DMS153 (cell line): ENCODE measurements at regions not wholly inside any gene's neighbourhood (a gene's known extent, or its start where the extent isn't known, plus 50 kb on each side); places are given as distances from the start of the nearest gene placed in this dataset.
A peak's percentile ranks its signal among the peaks of the same experiment; 100 is the strongest.

Experiments used
- DNase-seq: peaks from one replicate; lab custom pipeline; 2025; lab: John Stamatoyannopoulos, UW

DNA sequence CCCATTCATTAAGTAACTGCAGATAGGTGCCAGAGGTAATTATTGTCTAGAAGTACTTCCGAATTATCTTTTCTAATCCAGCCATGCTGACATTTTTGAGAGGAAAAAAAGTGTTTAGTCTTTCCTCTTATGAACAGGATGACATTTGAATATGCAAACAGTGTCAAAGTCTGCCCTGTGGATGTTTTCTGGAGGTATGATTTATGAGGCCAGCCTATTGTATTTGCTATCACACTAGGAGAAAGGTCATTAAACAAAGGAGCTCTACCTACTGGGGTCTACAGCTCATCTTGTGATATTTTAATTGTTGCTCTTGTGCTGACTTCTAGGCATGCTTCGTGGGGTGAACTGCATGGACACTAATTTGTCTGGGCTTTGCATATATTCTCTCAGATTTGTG is 559.7 kb upstream of the CAMK1G start:
- peak; percentile 9 for DNase-seq

DNA sequence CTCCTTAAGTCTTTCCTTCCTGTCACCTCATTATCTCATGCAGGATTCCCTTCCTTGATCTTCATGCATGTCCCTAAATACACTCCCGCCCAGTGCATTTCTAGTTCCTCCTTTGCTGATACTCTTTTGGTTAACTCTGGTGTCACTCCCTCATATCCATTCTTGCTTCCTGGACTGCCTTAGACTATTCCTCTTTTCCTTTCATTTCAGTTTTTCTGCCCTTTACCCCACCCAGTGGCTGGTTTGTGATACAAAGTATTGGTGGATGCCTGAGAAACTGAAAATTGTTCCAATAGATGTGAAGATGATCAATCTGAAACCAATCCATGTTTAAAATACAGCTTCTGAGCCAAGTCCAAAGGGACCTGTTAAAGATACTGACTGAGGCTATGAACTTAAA is 553.8 kb upstream of the CAMK1G start:
- peak; percentile 59 for DNase-seq

DNA sequence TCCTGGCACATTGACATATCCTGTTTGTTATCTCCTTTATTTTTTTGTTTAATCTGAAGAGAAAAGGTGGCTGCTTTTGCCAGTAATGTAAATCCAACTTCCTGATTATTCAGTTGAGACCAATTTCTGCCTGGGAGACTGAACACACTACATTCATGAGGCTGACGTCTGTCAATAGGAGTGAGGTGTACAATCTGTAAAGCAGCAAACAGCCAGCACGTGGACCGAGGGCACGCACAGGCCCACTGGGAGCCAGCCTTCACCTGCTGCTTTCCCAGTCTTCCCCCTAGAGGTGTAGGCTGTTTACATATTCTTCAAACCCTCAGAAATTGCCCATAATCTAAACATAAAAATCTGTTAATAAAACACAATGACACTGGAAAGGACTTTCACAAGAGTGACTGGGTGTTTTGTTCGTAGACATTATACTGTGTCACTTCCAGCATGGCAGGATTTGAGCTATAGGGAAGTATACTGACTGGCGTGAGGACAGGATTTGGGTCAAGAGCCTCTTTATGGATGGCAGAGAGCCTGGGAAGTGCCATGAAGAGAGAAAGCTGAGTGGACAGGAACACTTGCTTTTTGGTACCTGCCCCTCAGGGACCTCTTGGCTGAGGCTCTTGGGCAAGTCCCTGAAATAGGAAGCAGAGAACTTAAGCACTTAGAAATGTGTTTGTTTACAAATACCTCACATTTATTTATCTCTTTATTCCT is 552.9 kb upstream of the CAMK1G start:
- DNase-seq, result peak; percentile 100

DNA sequence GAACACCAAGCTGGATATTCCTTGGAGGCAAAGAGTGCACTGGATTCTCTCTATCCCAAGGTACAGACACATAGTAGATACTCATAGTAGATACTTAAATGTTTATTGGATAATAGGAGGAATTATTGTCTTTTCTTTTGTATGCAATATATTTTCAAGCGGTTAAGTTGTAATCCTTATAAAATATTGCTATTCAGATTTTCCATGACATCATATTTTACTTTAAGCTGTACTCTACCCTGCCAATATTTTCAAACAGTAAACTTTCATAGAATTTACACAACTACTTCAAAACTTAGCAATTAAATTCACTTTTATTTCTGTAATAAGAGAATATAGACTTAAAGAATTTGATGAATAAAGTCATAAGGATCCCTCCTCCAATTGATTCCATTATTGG is 546.5 kb upstream of the CAMK1G start:
- DNase-seq, result no peak

DNA sequence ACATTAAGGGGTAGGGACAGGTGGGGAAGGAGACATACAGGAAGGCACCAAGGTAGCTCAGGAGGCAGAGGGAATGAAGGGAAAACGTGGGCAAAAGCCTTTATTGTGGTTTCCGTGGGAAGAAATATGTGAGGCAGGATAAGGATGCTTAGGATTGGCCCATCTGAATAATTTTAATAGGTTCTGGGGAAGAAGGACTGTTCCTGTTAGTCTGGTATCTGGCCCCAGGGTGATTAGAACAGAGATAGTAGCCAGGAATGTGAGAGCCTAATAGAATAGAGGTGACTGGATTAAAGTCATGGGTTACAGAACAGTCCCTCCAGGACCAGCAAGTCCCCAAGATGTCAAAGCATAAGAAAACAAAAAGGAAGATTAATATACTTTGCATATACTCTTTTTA is 545.2 kb upstream of the CAMK1G start:
- no peak for DNase-seq

DNA sequence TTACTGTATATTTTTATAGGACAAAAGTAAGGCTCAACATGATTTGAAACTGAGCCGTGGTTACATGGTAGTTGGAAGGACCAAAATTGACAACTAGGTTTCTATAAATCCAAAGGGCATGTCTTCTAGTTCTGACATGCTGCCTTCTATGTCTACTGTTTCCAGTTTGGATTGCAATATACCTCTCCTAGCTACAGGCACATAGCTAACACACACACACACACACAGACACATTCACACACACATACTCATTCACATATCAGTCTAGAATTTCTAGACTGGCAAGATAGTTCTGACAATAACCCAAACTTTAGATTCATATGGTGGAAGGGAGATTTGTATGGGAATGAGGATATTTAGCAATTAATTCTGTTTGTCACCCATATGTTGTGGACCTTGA is 544.8 kb upstream of the CAMK1G start:
- DNase-seq, result no peak

DNA sequence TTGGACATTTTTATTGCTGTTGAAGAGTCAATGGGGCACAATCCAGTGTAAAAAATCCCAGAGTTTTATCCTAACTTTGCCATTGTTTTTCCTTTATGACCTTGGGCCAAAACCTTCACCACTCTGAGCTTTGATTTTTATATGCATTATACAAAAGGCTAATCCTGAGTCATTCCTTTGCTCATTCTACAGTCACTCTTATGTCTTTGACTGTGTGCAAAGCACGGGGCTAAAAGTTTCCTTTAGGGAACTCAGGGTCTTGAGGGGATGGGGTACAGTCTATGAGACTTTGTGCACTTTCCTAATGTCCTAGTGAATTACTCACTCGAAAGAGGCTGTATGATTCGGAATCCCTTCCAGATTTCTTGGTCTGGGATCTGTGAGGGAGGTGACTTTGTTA is 543.2 kb upstream of the CAMK1G start:
- DNase-seq, result no peak

DNA sequence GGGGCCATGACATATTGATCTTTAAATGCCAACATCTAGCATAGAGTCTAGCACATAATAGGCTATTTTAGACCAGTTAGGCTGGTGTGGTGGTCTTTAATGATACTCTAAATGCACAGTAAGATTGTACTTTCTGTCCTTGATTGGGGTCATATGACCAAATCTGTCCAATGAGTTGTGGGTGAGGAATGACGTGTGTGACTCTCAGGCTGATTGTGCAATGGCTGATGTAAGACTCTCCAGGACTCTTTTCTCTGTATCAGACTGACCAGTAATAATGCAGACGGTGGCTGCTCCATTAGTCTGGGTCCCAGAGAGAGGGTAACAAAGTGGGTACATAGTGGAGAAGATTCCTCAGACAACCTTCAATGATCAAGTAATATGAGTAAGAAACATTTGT is 541.6 kb upstream of the CAMK1G start:
- DNase-seq, result no peak

DNA sequence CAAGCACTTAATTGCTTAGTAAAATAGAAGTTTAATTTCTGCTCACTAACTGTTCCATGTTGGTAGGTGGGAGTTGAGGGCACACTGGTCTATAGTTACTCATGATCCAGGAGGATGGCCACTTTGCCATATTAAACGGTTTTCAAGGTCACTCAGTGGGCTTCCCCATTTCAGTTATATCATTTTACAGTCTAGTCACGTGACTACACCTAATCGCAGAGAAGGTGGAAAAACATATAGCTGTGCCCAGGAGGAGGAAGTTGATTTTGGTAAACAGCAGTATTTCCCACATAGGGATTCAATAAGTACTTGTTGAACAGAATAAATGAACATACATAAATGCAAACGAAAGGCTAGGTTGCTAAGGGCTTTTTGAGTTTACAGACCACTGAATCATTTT is 541.1 kb upstream of the CAMK1G start:
- DNase-seq, result peak; percentile 27

DNA sequence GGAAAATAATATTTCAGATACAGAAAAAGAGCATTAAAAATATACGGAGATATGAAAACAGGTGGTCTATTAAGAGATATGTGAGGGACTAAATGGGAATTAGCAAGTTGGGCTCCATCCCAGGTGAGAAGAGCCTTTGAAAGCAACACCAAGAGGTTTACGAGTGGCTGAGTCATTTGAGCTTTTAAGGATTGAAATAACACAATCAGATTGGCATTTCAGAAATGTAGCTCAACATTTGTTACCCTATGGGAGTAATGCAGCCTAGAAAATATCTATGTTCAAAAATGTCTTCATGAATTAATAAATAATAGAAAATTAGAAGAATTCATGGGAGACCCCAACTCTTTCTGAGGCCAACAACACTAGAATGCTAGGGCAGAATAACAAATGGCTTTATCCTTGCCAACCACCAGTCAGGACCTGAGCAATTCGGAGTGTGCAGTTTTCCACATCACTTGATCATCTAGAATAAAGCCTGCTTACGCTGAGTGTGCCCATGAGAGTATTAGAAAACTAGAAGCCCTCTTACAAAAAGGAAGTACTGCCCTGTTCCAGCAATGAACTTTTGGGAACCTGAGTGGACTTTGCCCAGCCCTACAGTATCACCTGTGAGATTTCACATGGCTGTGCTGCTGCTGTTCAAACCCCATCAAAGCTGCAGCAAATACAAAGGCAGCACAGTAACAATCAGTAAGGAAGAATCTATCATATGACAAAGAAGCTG is 538.0 kb upstream of the CAMK1G start:
- peak; percentile 52 for DNase-seq

DNA sequence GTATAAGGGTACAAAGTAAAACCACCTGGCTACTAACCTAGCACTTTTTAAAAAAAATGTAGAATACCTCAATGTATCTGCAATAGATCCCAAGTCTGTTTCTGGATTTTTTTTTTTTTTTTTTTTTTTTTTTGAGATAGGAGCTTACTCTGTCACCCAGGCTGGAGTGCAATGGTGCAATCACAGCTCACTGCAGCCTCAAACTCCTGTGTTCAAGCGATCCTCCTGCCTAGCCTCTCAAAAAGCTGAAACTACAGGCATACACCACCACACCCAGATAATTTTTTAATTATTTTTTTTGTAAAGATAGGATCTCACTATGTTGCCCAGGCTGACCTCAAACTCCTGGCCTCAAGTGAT is 537.5 kb upstream of the CAMK1G start:
- DNase-seq, result no peak

DNA sequence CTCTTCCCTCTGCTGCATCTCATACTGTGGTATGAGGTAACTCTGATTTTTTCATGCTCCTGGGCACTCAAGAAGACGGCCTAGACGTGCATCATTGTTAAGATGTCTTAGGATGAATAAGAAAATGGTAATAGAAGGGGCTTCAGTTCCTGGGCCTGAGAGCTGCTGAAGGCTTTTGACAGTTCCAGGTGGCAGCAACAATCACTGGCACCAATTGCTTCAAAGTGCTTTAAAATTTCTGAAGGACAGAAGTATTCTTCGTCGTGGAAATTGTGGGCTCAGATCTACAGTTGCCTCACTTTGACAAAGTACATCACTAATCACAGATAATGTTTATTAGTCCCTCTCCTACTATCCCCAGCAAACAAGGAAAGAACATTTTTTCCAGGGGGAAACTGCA is 536.6 kb upstream of the CAMK1G start:
- DNase-seq, result no peak

DNA sequence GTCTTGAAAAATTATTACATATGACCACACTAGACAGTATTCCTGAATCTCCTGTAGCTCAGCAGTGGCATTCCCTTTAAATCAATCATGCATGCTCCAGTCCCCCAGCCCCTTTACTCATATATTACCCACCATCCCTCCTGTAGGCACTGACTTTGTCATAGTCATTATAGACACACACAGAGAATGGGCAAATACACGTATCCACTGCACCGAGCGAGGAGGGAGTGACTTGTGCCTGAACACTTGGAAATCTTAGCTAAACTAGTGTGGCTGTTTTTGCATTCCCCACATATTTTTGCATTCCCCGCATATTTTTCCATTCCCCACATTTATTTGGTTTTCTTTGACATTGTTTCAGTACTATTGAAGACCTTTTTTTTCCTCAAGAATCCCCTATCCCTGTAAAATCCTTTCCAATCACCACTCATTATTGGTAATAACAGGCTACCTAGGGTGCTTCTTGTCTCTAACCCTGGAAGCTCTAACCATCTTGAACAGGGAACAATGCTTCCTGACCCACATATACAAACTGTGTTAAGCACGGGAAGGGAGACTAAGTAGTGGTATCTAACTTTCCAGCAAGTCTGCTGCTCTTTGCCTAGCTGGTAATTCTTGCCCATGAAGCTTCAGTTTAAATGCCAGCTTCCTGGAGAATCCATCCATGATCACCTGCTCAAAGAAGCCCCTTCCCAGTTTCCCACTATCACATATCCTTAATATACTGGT is 534.4 kb upstream of the CAMK1G start:
- no peak for DNase-seq

DNA sequence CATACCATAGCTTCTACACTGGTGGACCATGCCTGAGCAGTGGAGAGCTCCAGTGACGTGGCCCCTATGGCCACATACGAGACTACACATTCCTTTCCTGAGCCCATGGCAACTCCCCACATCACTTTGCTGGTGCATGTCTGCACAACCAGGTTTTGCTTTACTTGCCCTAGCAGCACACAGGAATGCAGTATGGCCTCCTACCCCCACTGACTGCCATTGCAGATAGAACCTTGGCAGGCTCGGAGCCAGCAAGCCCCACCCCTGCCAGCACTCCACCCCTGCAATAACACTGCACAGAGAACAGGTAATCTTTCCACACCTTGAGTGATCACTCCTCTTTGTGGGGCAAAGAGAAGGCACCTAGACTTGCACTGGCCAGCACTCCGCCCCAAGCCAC is 531.9 kb upstream of the CAMK1G start:
- DNase-seq, result no peak

DNA sequence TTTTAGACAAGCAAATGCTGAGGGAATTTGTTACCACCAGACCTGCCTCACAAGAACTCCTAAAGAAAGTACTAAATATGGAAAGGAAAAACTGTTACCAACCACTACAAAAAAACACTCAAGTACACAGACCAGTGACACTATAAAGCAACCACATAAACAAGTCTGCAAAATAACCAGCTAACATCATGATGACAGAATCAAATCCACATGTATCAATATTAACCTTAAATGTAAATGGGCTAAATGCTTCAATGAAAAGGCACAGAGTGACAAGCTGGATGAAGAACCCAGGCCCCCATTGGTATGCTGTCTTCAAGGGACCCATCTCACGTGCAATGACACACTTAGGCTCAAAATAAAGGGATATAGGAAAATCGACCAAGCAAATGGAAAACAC is 529.9 kb upstream of the CAMK1G start:
- DNase-seq, result no peak

DNA sequence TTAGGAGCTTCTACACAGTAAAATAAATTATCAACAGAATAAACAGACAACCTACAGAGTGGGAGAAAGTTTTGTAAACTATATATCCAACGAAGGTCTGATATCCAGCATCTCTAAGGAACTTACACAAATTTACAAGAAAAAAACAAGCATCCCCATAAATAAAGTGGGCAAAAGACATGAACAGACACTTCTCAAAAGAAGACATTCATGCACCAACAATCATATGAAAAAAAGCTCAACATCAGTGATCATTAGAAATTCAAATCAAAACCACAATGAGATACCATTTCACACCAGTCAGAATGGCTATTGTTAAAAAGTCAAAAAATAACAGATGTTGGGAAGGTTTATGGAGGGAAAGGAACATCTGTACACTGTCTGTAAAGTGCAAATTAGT is 526.4 kb upstream of the CAMK1G start:
- DNase-seq, result no peak

DNA sequence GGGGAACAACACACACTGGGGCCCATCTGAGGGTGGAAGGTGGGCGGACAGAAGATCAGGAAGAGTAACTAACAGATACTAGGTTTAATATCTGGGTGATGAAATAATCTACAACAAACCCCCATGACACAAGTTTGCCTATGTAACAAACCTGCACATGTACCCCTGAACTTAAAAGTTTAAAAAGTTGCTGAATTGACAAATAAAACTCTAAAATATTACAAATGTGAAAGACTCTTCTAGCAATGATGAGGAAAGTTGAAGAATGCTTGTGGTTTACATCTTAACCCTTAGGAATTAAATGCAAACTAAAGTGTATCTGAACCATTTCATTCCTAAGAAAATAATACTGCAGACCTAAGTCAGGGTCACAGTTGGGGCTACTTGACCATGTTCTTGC is 525.6 kb upstream of the CAMK1G start:
- no peak for DNase-seq

DNA sequence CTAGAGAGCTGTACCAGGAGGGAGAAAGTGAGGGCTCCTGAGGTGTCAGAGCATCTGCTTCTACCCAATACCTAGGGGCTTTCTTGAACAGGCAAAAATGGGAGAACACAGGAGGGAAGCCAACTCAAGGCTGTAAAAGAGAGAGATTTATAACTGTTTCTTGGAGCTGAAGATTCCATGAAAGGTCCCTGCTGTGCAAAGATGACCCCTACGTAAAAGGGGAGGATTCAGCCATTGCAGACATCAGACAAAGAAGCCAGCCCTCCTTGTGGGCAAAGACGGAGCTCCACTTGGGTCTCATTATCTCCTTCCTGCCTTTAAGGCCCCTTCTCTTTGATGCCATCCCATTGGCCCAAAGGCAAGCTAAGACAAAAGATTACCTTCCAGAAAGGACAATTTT is 524.1 kb upstream of the CAMK1G start:
- no peak for DNase-seq

DNA sequence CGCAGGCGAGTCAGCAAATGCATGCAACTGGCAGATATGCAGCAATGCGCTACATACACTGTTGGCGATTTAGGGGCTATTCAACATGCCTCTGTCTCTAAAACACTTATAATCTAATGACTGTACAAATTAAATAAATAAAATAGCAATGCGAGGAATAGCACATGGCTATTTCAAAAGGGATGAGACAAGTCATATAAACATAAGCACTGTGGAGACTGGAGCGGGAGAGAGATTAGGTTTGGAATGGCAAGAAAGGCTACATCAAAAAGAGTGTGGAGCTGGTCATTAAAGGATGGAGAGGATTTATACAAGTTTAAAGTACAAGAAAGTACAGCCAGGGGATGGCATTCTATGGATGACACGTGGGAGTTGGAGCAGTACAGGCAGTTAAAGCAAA is 523.5 kb upstream of the CAMK1G start:
- no peak for DNase-seq

DNA sequence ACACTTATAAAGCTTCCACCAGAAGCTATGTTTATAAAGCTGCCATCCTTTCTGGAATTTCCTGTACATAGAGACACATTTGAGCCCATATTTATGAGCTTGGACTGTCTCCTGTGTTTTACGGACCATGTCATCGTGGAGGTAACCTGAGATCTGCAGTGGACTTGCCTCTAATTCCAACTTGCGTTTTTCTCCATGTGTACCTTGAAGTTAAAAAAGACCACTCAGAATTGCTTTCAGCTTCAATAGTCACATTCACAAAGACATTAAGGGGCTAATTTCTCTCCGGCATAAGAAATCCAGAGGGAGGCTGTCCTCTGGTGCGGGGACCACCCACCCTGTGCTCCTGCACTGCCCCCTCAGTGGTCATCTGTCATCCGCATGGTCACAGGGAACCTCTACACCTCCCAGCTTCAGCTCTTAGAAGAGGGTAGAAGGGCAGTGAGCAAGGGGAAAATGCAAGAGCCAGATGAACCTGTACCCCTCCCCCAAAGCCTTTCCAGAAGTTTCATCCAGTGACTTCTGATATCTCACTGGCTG is 521.4 kb upstream of the CAMK1G start:
- no peak for DNase-seq

DNA sequence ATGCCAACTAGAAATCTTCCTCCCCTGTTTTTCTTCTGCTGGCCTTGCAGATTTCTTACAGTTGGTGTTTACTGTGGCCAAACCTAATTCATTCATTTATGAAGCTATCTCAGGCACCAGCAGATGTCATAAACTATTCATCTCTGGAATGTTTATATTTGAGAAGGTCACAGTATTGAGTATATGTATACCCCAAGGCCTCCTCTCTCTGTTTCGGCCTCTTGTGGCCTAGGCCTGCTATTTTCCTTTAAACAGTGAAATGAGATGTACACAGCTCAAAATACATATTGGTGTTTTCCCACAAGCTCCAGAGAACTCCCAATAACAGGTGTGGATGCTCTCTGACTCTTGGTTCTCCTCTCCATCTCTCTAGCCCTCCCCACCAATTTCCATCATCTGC is 520.7 kb upstream of the CAMK1G start:
- DNase-seq, result no peak

DNA sequence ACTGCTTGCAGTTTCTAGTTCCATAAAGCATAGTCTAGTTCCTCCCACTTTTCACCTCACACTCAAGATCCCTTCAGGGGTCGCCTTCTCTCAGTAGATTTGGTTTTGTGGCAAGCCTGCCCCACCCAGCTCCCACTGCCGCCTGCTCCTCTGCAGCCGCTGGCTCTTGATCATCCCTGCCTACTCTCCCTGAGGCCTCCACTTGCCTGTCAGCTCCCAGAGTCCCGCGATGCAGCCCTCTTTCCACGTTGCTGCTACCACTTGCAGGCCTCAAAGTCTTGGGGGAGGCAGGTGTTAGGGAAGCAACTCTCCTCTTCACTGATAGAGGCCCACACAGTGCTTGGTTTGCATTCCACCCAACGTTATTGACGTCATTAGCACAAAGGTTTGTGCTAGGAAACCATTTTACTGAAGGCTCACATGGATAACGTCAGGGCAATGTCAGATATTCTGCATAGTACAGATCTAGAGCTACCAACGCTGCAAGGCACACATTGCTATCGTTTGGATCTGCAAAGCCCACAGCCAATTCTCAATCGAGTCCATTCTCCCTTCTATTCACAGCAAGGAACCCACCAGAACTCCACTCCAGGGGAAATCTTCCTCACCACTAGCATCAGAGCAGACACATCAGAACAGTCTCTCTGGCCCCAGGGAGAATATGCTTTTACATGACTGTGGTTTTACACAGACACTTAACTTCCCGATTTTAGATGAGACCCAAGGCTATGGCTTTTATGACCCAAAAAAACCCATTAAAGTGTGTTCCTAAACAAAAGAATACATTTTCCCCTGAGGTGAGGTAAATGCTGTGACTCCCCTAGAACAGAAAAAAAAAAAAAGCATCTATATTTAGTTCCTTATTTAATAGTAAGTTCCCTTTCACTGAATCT is 519.5 kb upstream of the CAMK1G start:
- no peak for DNase-seq
